UCSD-AML1 (cell line): ENCODE measurements at regions not wholly inside any gene's neighbourhood (a gene's known extent, or its start where the extent isn't known, plus 50 kb on each side); places are given as distances from the start of the nearest gene placed in this dataset.
"Not testable (repeated sequence)": the region's sequence is repeated elsewhere in the genome, so short reads cannot be mapped to it uniquely, and the experiment has no call there.

ENCODE experiments used
- DNase-seq: peaks from one replicate; lab custom pipeline; 2025; ENCODE audit not compliant: unreplicated experiment; lab: John Stamatoyannopoulos, UW

GRCh38 chr5:171706736-171707441 lies 78.7 kb upstream of the SMIM23 start:
- no peak for DNase-seq

DNA sequence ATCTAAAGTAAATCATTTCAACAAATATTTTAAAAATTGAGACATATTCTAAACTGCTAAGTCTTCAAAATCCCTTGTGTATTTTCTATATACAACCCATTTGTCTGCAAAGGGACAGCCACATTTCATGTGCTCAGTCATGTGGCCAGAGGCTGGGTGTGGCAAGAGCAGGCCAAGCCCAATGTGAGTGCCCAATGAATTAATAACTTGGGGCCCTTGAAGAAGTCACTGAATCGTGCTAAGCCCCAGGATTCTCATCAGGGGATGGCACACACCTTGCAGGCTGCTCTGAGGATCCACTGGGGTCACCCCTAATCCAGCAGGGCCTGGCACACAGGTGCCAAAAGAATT lies 78.2 kb upstream of the SMIM23 start:
- no peak for DNase-seq

DNA sequence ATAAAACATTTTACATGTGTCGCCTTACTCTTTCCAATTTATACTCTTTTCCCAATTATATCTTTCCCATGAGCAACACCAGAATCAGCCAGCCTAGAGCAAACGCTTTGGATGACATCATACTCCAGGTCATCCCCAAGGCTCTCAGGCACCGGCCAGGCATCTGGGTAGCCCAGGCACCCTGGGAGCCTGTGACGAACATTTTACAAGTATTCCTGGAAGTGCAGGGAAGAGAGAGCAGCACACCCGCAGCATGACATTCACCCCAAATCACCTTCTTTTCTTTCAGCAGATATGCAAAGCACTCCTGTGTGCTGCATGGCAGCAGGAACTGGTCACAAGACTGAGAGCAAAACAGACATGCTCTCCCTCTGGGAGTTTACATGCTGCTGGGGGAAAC lies 75.7 kb upstream of the SMIM23 start:
- no peak for DNase-seq

GRCh38 chr5:171710451-171711024 lies 75.1 kb upstream of the SMIM23 start:
- DNase-seq, result no peak

GRCh38 chr5:171711571-171711970 lies 74.0 kb upstream of the SMIM23 start:
- DNase-seq, result no peak

DNA sequence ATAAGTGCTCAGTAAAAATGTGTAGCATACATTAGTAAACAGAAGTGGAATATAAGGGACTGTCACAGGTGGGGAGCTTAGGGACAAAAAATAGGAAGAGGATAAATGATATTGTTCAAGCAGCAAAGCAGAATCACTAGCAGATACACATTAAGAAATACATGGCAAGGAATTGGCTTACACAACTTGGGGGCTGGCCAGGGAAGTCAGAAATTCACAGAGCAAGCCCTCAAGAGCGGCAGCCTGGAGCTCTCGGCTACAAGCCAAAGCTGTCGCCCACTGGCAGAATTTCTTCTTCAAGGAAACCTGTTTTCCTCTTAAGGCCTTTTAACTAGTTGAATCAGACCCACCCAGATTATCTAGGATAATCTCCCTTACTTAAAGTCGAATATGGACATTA lies 73.0 kb upstream of the SMIM23 start:
- DNase-seq, result no peak

- no peak for DNase-seq
Observed at GRCh38 chr5:171713152-171713551, 72.5 kb upstream of the SMIM23 start.

DNA sequence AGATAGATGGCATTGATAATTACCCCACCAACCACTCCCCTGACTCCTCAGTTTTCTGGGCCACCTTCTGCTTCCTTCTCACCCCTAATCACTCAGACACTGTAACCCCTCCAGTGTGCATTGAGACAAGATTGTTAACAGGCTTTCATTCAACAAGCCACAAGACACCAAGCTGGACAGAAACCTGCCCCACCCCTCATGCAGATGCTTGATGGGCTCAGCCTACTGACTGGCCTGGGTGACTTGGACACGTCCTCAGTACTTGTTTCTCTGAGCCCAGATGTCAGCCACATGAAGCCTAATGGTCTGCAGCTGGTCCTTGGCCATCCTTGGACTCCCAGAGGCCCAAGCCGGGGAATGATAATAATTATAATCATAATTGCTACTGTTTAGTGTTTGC lies 71.4 kb upstream of the SMIM23 start:
- DNase-seq, result no peak

DNA sequence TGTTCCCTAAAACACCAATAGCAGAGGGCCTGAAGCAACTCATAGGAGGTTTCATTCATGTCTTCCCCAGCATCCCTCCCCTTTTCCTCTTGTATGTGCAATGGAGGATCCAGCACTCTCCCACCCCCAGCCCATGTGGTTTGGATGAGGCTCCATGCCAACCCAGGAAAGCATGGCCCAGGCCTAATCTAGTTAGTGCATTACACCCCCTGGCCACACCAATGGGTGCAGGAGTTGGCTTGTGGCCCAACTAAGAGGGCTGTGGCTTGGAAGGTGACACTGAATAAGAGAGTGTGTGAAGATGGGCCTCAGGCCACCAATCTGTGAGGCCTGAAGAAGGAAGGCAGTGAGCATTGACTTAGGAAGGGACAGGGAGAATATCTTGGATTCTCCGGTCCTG lies 70.8 kb upstream of the SMIM23 start:
- no peak for DNase-seq

DNA sequence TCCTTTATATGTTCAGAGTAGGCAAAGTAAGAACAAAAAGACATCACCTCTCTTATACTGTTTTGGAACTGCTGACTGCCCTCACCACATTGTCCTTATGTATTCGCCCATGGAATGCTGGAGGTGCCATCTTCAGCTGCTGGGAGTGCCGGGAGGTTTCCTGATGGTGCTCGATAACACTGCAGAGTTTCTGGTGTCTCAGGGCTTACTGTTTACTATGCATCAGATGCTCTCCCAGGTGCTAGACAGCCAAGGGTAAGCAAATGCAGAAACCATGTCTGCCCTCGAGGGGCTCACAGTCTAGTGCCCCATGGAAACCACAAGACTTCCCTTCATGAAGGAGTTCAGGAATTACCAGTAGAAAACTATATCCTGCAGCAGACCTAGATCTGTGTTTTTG lies 70.1 kb upstream of the SMIM23 start:
- DNase-seq, result no peak

GRCh38 chr5:171720086-171720485 lies 65.5 kb upstream of the SMIM23 start:
- DNase-seq, result no peak

- DNase-seq, result peak; percentile 29
Observed at GRCh38 chr5:171721464-171721863, 64.2 kb upstream of the SMIM23 start.

DNA sequence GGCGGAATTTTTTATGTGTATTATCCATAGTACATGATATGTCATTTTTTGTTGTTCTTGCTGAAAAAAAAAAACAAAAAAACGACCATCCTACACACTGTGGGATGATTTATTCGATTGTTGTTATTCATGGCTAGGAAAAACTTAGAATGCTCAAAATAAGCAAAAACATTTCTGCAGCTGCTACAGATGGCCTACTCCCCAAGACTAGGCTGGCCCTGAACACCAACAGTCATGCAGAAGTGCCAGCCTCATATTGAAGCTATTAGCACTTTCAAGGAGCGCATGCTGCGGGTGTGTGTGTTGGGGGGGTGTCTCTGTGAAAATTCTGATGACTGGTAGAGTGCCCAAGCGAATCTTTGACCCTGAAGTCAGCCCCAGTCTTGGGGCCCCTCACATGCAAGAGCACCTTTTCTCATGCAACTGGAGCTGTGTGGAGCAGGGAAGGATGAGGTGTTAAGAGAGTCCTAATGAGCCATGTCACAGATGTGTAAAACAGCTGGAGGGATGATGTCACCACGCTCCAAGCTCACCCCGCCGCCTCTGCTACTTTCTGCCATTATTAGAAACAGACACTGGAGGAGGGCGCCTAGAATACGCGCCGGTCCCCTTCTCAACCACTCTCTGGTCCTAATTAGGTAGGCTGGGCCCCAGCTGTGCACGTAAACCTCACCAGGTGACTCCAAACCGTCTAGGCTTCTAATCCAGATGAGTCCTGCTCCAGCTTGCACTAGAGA lies 61.0 kb upstream of the SMIM23 start:
- no peak for DNase-seq

DNA sequence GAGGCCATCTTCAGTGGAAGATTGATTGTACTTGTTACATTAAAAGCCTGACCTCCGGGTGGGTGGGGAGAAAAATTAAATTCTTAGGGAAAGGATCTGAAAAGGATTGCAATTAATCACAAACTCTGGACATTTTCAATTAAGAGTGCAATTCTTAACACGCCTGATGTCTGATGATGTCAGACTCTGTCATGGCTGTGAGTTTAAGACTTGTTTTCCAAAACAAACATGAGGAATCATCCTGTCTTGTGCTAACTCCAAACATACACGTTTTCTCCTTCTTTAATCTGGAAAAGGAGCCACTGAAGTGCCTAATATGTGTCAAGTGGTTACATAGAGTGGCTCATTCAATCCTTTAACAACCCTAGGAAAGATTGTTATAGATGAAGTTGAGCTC lies 60.4 kb upstream of the SMIM23 start:
- no peak for DNase-seq

GRCh38 chr5:171726819-171727218 lies 58.8 kb upstream of the SMIM23 start:
- not testable (repeated sequence) for DNase-seq

GRCh38 chr5:171728686-171729085 lies 56.9 kb upstream of the SMIM23 start:
- DNase-seq, result no peak
